Stimulated activated CD8-positive, alpha-beta memory T cell treated with anti-CD3 and anti-CD28 coated beads, Interleukin-12 subunit alpha, Interleukin-12 subunit beta, amount 100 ng/mL, for 24 hours (primary cell): ENCODE measurements at regions not wholly inside any gene's neighbourhood (a gene's known extent, or its start where the extent isn't known, plus 50 kb on each side); places are given as distances from the start of the nearest gene placed in this dataset.
"Not testable (repeated sequence)": the region's sequence is repeated elsewhere in the genome, so short reads cannot be mapped to it uniquely, and the experiment has no call there.

Experiments used
- DNase-seq: peaks from one replicate; pipeline ENCODE4 v3.0.0-alpha.2; 2020; ENCODE audit errors: extremely low read depth

GRCh38 chr16:87150262-87150661 is 166.9 kb downstream of the C16orf95 start:
- DNase-seq, result no peak

GRCh38 chr16:87150681-87151280 is 166.4 kb downstream of the C16orf95 start:
- no peak for DNase-seq

GRCh38 chr16:87152221-87152755 is 164.9 kb downstream of the C16orf95 start:
- DNase-seq, result no peak

- no peak for DNase-seq
These were observed 163.9 kb downstream of the C16orf95 start for GRCh38 chr16:87153326-87153725.

GRCh38 chr16:87155315-87155714 is 161.9 kb downstream of the C16orf95 start:
- DNase-seq, result not testable (repeated sequence)

- no peak for DNase-seq
These were observed 161.0 kb downstream of the C16orf95 start for GRCh38 chr16:87156195-87156594.

- DNase-seq, result no peak
These were observed 157.0 kb downstream of the C16orf95 start for GRCh38 chr16:87160234-87160636.

GRCh38 chr16:87160701-87161337 is 156.4 kb downstream of the C16orf95 start:
- no peak for DNase-seq

- not testable (repeated sequence) for DNase-seq
These were observed 155.8 kb downstream of the C16orf95 start for GRCh38 chr16:87161410-87161809.

GRCh38 chr16:87161822-87162676 is 155.1 kb downstream of the C16orf95 start:
- no peak for DNase-seq

GRCh38 chr16:87162799-87163198 is 154.4 kb downstream of the C16orf95 start:
- DNase-seq, result not testable (repeated sequence)

- no peak for DNase-seq
These were observed 153.6 kb downstream of the C16orf95 start for GRCh38 chr16:87163637-87164036.

GRCh38 chr16:87165151-87165550 is 152.0 kb downstream of the C16orf95 start:
- no peak for DNase-seq

GRCh38 chr16:87165885-87166284 is 151.3 kb downstream of the C16orf95 start:
- no peak for DNase-seq

- DNase-seq, result no peak
These were observed 150.9 kb downstream of the C16orf95 start for GRCh38 chr16:87166321-87166720.

- DNase-seq, result no peak
These were observed 150.3 kb downstream of the C16orf95 start for GRCh38 chr16:87166934-87167333.

- DNase-seq, result no peak
These were observed 147.6 kb downstream of the C16orf95 start for GRCh38 chr16:87169509-87169995.

- DNase-seq, result no peak
These were observed 146.9 kb downstream of the C16orf95 start for GRCh38 chr16:87170310-87170709.

- no peak for DNase-seq
These were observed 145.5 kb downstream of the C16orf95 start for GRCh38 chr16:87171723-87172122.

GRCh38 chr16:87172632-87173031 is 144.6 kb downstream of the C16orf95 start:
- no peak for DNase-seq

GRCh38 chr16:87173294-87173893 is 143.8 kb downstream of the C16orf95 start:
- DNase-seq, result no peak

GRCh38 chr16:87174061-87174460 is 143.1 kb downstream of the C16orf95 start:
- no peak for DNase-seq
